Tibial artery (tissue), 4 donors: ENCODE measurements at regions not wholly inside any gene's neighbourhood (a gene's known extent, or its start where the extent isn't known, plus 50 kb on each side); places are given as distances from the start of the nearest gene placed in this dataset.

Experiments used
- DNase-seq, 2 donors: peaks; one replicate each; pipeline ENCODE4 v3.0.0-alpha.2; 2019
- H3K27ac ChIP-seq, 2 donors: fragments of 200-600 bp; sonication (generic) in 1 of 2; 1 replicate in 1 of 2; 2 replicates in 1 of 2; pipeline ENCODE4 v1.5.1; 2018 to 2019; ENCODE audit warnings: mild to moderate bottlenecking in 1 of 2
- H3K27me3 ChIP-seq, 2 donors: fragments of 200-600 bp; sonication (generic) in 1 of 2; one replicate each; pipeline versions ENCODE4 v1.5.1 to v1.6.0; 2016 to 2019
- H3K36me3 ChIP-seq, 3 donors: fragments of 200-600 bp; sonication (generic) in 2 of 3; one replicate each; pipeline ENCODE4 v1.5.1; 2016 to 2019; ENCODE audit warnings: mild to moderate bottlenecking in 2 of 3
- H3K4me1 ChIP-seq, 4 donors: fragments of 200-600 bp; sonication (generic) in 2 of 4; 1 replicate in 3 of 4; 2 replicates in 1 of 4; pipeline ENCODE4 v1.5.1; 2016 to 2019
- H3K4me3 ChIP-seq, 2 donors: fragments of 200-600 bp; sonication (generic) in 1 of 2; 1 replicate in 1 of 2; 2 replicates in 1 of 2; pipeline ENCODE4 v1.5.1; 2018 to 2019; ENCODE audit warnings: mild to moderate bottlenecking in 2 of 2
- H3K9me3 ChIP-seq, 3 donors: fragments of 200-600 bp; sonication (generic) in 1 of 3; one replicate each; pipeline ENCODE4 v1.5.1; 2016 to 2019
- CTCF ChIP-seq, 2 experiments: fragments of 200-600 bp in 1 of 2; fragments of 450-650 bp in 1 of 2; IDR thresholded peaks; one replicate each; pipeline ENCODE4 v1.5.1; 2017 to 2019; ENCODE audit warnings: antibody characterized with exemption in 2 of 2, mild to moderate bottlenecking in 1 of 2, moderate library complexity in 1 of 2
- intact Hi-C: fragments of 100-400 bp; cut with DNase I; formaldehyde crosslinking; loops from one replicate; pipeline ENCODE4 v1.15.0; 2023; ENCODE audit warnings: low total_unique reads

GRCh38 chr7:56570968-56571367 lies 454.8 kb upstream of the NUPR2 start:
- Histone ChIP-seq H3K27ac (no peak overlapping the region), H3K4me3 (no peak overlapping the region), H3K4me1 (no peaks in the 10 kb centered on the region), H3K9me3 (no peaks in the 10 kb centered on the region), H3K27me3 (no peaks in the 10 kb centered on the region), H3K36me3 (no peaks in the 10 kb centered on the region)
- no peak for DNase-seq
- intact Hi-C loops = no loop called here
- TF ChIP-seq CTCF (IDR thresholded peaks at IDR 0.05) = no peak

- H3K9me3 ChIP-seq = peaks cover 0 to 31% (median 27%) of the 10 kb centered on the region in 3 donors
- no peak overlapping the region for H3K27ac ChIP-seq
- DNase-seq = no peak
- H3K4me3 ChIP-seq = peak overlapping the region; percentile 19 to 31
- H3K4me1 ChIP-seq = no peaks in the 10 kb centered on the region
- TF ChIP-seq CTCF (IDR thresholded peaks at IDR 0.05) = no peak
- no peaks in the 10 kb centered on the region for H3K27me3 ChIP-seq
- no peaks in the 10 kb centered on the region for H3K36me3 ChIP-seq
- intact Hi-C loops = no loop called here
Measured at GRCh38 chr7:56538541-56539429, 422.6 kb upstream of the NUPR2 start.

GRCh38 chr7:56537952-56538351 lies 421.7 kb upstream of the NUPR2 start:
- H3K4me1 ChIP-seq = no peaks in the 10 kb centered on the region
- TF ChIP-seq CTCF (IDR thresholded peaks at IDR 0.05) = no peak
- H3K27ac ChIP-seq = peak overlapping the region in 1 of 2 donors; percentile 28
- H3K4me3 ChIP-seq = peak overlapping the region; percentile 19 to 31
- intact Hi-C loops = no loop called here
- H3K36me3 ChIP-seq = no peaks in the 10 kb centered on the region
- peak in 1 of 2 donors; percentile 70 for DNase-seq
- peaks cover 0 to 31% (median 27%) of the 10 kb centered on the region in 3 donors for H3K9me3 ChIP-seq
- H3K27me3 ChIP-seq = no peaks in the 10 kb centered on the region

GRCh38 chr7:56537477-56537876 lies 421.3 kb upstream of the NUPR2 start:
- no peak for DNase-seq
- TF ChIP-seq CTCF (IDR thresholded peaks at IDR 0.05) = no peak
- Histone ChIP-seq H3K4me3 (peak overlapping the region; percentile 19 to 31), H3K36me3 (no peaks in the 10 kb centered on the region), H3K27me3 (no peaks in the 10 kb centered on the region), H3K9me3 (peaks cover 0 to 31% (median 27%) of the 10 kb centered on the region in 3 donors), H3K27ac (peak overlapping the region in 1 of 2 donors; percentile 28), H3K4me1 (no peaks in the 10 kb centered on the region)
- intact Hi-C loops = no loop called here

- Histone ChIP-seq H3K4me3 (no peak overlapping the region), H3K36me3 (no peaks in the 10 kb centered on the region), H3K9me3 (peaks cover 0 to 57% (median 8%) of the 10 kb centered on the region in 3 donors), H3K4me1 (no peaks in the 10 kb centered on the region), H3K27ac (no peak overlapping the region), H3K27me3 (no peaks in the 10 kb centered on the region)
- TF ChIP-seq CTCF (IDR thresholded peaks at IDR 0.05) = no peak
- intact Hi-C loops = no loop called here
- no peak for DNase-seq
Measured at GRCh38 chr7:56495165-56495564, 378.9 kb upstream of the NUPR2 start.
